Vagina (tissue), 2 donors: ENCODE measurements at regions not wholly inside any gene's neighbourhood (a gene's known extent, or its start where the extent isn't known, plus 50 kb on each side); places are given as distances from the start of the nearest gene placed in this dataset.

ENCODE experiments used
- DNase-seq, 2 donors: peaks; one replicate each; pipeline ENCODE4 v3.0.0-alpha.2; 2017; ENCODE audit errors: extremely low spot score in 2 of 2
- H3K27ac ChIP-seq: fragments of 200-600 bp; sonication (generic); one replicate; pipeline ENCODE4 v1.5.1; 2019
- H3K27me3 ChIP-seq: fragments of 200-600 bp; sonication (generic); one replicate; pipeline ENCODE4 v1.5.1; 2019
- H3K36me3 ChIP-seq, 2 donors: fragments of 200-600 bp; sonication (generic); one replicate each; pipeline ENCODE4 v1.5.1; 2017 to 2019
- H3K4me1 ChIP-seq: fragments of 200-600 bp; sonication (generic); one replicate; pipeline ENCODE4 v1.5.1; 2019
- H3K4me3 ChIP-seq, 2 donors: fragments of 200-600 bp; sonication (generic); 1 replicate in 1 of 2; 2 replicates in 1 of 2; pipeline ENCODE4 v1.5.1; 2016 to 2019
- H3K9me3 ChIP-seq: fragments of 200-600 bp; sonication (generic); one replicate; pipeline ENCODE4 v1.5.1; 2019
- POLR2A ChIP-seq, 2 donors: fragments of 450-650 bp; IDR thresholded peaks; one replicate each; pipeline ENCODE4 v1.6.1; 2017; ENCODE audit warnings: antibody characterized with exemption in 2 of 2, mild to moderate bottlenecking in 2 of 2, moderate library complexity in 2 of 2
- POLR2AphosphoS5 ChIP-seq, 2 donors: sonication (generic); formaldehyde crosslinking; IDR thresholded peaks; one replicate each; pipeline ENCODE4 v1.9.0; 2017; ENCODE audit warnings: antibody characterized with exemption in 2 of 2, mild to moderate bottlenecking in 2 of 2, low read depth in 1 of 2; ENCODE audit not compliant: insufficient read depth in 1 of 2
- intact Hi-C: fragments of 100-400 bp; cut with DNase I; formaldehyde crosslinking; loops from one replicate; pipeline ENCODE4 v1.15.1; 2023
- TF ChIP-seq, protein P1 (sequence below), 3 experiments: fragments of 450-650 bp in 2 of 3; fragments of 200-600 bp in 1 of 3; sonication (generic) in 1 of 3; IDR thresholded peaks; one replicate each; pipeline ENCODE4 v1.5.1; 2017 to 2019; ENCODE audit warnings: antibody characterized with exemption in 3 of 3, mild to moderate bottlenecking in 2 of 3, moderate library complexity in 2 of 3

DNA sequence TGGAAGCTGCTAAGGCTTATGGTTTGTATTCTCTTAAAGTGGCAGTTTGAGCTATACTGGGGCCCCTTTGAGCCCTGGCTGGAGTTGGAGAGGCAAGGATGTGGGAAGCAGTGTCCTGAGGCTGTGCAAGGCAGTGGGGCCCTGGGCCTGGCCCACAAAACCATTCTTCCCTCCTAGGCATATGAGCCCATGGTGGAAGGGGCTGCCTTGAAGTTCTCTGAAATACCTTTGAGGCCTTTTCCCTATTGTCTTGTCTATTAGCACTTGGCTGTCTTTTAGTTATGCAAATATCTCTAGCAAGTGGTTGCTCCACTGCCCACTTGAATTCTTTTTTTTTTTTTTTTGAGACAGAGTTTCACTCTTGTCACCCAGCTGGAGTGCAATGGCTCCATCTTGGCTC lies 119.2 kb downstream of the PCTP start:
- Histone ChIP-seq H3K36me3 (no peaks in the 10 kb centered on the region), H3K4me3 (no peak overlapping the region), H3K9me3 (no peaks in the 10 kb centered on the region), H3K4me1 (no peaks in the 10 kb centered on the region), H3K27ac (no peak overlapping the region), H3K27me3 (no peaks in the 10 kb centered on the region)
- intact Hi-C loops = no loop called here
- TF ChIP-seq POLR2A (IDR thresholded peaks at IDR 0.05) (no peak), POLR2AphosphoS5 (IDR thresholded peaks at IDR 0.05; ENCODE audit: insufficient read depth in 1 of 2, low read depth in 1 of 2) (no peak)
- TF ChIP-seq, protein P1, sequence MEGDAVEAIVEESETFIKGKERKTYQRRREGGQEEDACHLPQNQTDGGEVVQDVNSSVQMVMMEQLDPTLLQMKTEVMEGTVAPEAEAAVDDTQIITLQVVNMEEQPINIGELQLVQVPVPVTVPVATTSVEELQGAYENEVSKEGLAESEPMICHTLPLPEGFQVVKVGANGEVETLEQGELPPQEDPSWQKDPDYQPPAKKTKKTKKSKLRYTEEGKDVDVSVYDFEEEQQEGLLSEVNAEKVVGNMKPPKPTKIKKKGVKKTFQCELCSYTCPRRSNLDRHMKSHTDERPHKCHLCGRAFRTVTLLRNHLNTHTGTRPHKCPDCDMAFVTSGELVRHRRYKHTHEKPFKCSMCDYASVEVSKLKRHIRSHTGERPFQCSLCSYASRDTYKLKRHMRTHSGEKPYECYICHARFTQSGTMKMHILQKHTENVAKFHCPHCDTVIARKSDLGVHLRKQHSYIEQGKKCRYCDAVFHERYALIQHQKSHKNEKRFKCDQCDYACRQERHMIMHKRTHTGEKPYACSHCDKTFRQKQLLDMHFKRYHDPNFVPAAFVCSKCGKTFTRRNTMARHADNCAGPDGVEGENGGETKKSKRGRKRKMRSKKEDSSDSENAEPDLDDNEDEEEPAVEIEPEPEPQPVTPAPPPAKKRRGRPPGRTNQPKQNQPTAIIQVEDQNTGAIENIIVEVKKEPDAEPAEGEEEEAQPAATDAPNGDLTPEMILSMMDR (IDR thresholded peaks at IDR 0.05) = no peak
- DNase-seq = no peak

DNA sequence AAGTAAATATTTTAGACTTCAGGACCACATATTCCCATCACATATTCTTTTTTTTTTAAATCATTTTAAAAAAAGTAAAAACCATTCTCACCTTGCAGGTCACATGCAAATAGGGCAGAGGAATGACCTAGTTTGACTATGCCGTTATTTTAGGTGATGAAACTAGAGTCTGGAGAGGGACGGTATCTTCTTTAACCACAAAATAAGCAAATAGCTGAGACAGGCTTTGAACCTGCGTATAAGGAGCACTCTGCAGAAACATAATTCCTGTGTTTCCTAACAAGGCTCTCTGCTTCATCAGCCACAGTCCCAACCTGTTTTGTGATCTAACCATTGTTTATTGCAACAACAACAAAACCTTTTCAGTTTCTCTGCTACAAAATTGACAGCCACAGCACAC lies 121.5 kb downstream of the PCTP start:
- H3K4me3 ChIP-seq = no peak overlapping the region

DNA sequence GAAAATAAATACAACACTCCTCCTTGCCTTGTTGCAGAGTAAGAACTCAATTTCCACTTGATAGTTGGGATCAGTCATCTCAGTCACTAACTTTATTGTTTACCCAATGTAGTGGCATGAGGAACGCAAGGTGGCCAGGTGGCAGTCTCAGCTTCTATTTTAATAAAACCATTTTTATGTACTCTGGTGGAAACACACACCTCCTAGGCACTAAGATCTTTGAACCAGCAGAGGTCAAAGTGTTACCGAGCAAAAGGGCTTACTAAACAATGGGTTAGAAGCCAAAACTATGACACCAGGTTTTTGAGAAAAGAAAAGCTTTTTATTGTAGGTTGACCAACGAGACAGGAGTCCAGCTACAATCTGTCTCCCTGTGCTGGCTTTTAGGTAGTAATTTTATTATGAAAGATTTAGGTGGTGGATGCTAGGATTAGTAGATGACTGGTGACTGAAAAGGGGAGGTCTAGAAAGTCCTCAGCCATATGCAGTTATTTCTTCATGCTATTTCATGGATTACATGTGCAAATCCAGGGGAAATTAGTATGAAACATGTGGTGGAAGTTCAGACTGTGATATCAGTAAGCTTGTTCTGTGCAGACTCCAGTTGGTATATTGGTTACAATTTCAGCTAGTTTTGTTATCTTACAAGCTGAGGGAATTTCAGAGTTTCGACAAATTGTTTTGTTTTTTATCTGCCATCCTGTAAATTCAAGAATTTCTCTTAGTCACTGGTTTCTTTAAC lies 122.3 kb downstream of the PCTP start:
- Histone ChIP-seq H3K27me3 (no peaks in the 10 kb centered on the region), H3K9me3 (no peaks in the 10 kb centered on the region), H3K4me1 (no peaks in the 10 kb centered on the region), H3K27ac (no peak overlapping the region), H3K36me3 (no peaks in the 10 kb centered on the region), H3K4me3 (no peak overlapping the region)
- no peak for DNase-seq
- intact Hi-C loops = no loop called here
- TF ChIP-seq POLR2AphosphoS5 (IDR thresholded peaks at IDR 0.05; ENCODE audit: insufficient read depth in 1 of 2, low read depth in 1 of 2) (no peak), POLR2A (IDR thresholded peaks at IDR 0.05) (no peak)
- TF ChIP-seq, protein P1 (IDR thresholded peaks at IDR 0.05) = no peak

More for the DNA sequence above, 121.5 kb downstream of the PCTP start:
- H3K27me3 ChIP-seq = no peaks in the 10 kb centered on the region
- no peak overlapping the region for H3K27ac ChIP-seq
- no peak for TF ChIP-seq POLR2AphosphoS5 (IDR thresholded peaks at IDR 0.05; ENCODE audit: insufficient read depth in 1 of 2, low read depth in 1 of 2)
- TF ChIP-seq, protein P1 (IDR thresholded peaks at IDR 0.05) = no peak
- intact Hi-C loops = no loop called here
- H3K4me1 ChIP-seq = no peaks in the 10 kb centered on the region
- no peaks in the 10 kb centered on the region for H3K36me3 ChIP-seq
- H3K9me3 ChIP-seq = no peaks in the 10 kb centered on the region
- no peak for DNase-seq

DNA sequence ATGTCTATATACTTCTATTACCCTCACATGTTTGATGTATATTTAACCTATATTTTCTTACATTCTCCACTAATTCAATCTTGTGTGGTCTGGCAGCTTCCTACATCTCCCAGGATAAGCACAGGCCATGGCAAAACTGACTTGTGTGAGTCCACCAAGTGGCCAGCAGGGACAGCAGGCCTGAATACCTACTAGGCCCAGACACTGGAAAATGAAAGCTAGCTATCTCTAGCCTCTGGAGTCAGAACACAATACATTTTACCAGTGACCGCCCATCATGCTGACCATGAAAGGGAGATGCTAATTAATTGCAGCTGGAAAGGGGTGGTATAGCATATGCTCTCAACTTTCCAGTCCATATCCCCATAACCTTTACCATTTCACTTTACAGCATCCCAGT lies 132.3 kb downstream of the PCTP start:
- no peaks in the 10 kb centered on the region for H3K9me3 ChIP-seq
- no peaks in the 10 kb centered on the region for H3K27me3 ChIP-seq
- no peaks in the 10 kb centered on the region for H3K36me3 ChIP-seq
- no peaks in the 10 kb centered on the region for H3K4me1 ChIP-seq
- intact Hi-C loops = no loop called here
- no peak for DNase-seq
- H3K27ac ChIP-seq = no peak overlapping the region
- TF ChIP-seq POLR2A (IDR thresholded peaks at IDR 0.05) (no peak), POLR2AphosphoS5 (IDR thresholded peaks at IDR 0.05; ENCODE audit: insufficient read depth in 1 of 2, low read depth in 1 of 2) (no peak)
- TF ChIP-seq, protein P1 (IDR thresholded peaks at IDR 0.05) = no peak
- H3K4me3 ChIP-seq = no peak overlapping the region

DNA sequence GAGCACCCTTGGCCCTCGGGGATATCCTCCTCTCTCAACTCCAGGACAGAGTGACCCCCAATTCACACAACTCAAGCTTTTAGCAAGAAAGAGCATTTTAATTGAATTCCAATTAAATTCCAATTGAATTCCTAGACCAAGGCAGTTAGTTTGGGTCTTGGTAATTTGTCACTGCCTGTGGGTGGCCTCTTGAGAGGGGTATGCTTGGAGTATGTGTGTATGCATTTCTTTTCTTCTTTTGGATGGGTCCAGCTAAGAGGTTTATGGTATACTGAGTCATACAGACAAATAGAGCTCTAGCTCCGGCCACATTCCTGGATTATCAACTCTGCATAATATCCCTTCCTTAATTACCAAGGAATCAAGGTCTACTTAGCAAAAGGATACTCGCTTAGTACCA lies 136.7 kb downstream of the PCTP start:
- DNase-seq = no peak
- Histone ChIP-seq H3K4me1 (no peaks in the 10 kb centered on the region), H3K27me3 (no peaks in the 10 kb centered on the region), H3K9me3 (no peaks in the 10 kb centered on the region), H3K27ac (no peak overlapping the region), H3K36me3 (no peaks in the 10 kb centered on the region), H3K4me3 (no peak overlapping the region)
- TF ChIP-seq, protein P1 (IDR thresholded peaks at IDR 0.05) = no peak
- TF ChIP-seq POLR2A (IDR thresholded peaks at IDR 0.05) (no peak), POLR2AphosphoS5 (IDR thresholded peaks at IDR 0.05; ENCODE audit: insufficient read depth in 1 of 2, low read depth in 1 of 2) (no peak)
- intact Hi-C loops = no loop called here
